K562 (cell line): ENCODE measurements at regions not wholly inside any gene's neighbourhood (a gene's known extent, or its start where the extent isn't known, plus 50 kb on each side); places are given as distances from the start of the nearest gene placed in this dataset.

Source experiments
- ATAC-seq: fragments of 200-7000 bp; cut with Tn5 transposase; 3 replicates; pipeline ENCODE4 v1.9.1; 2020; ENCODE audit warnings: moderate library complexity
- BruUV-seq: library from RNA; stranded (reverse); fragments of 400-500 nt; replicated peaks from 2 replicates; lab custom pipeline; 2021; lab: Mats Ljungman, UMichigan
- CTCF ChIA-PET: fragments of 300-600 bp; formaldehyde crosslinking; extraction: SDS; loops from one replicate; lab custom pipeline; 2021; ENCODE audit warnings: low intra/inter-chr PET ratio; lab: Yijun Ruan, JAX
- POLR2A ChIA-PET: fragments of 300-600, 350-650 bp; sonication (Branson Sonifier 250); formaldehyde crosslinking; extraction: SDS; loops from one replicate; lab custom pipeline; 2021; ENCODE audit warnings: antibody characterized with exemption, inconsistent platforms; lab: Yijun Ruan, JAX
- DNase-seq, 4 experiments: peaks; one replicate each; pipeline versions ENCODE4 v3.0.0 to v3.0.0-alpha.2; 2011 to 2018; ENCODE audit warnings: low spot score in 3 of 4, mixed read lengths in 3 of 4; ENCODE audit errors: extremely low read depth in 1 of 4
- FAIRE-seq: peaks from 2 replicates; lab custom pipeline; 2011; peaks lifted over from hg19 to GRCh38; lab: Jason Lieb, UNC
- H2AFZ ChIP-seq: 2 replicates; pipeline ENCODE4 v1.6.0; 2011; ENCODE audit warnings: low read depth, low read length, control low read depth, inconsistent platforms
- H3K27ac ChIP-seq: fragments of 200-600 bp; 3 replicates; pipeline ENCODE4 v1.8.0; 2011; ENCODE audit warnings: low read depth, mild to moderate bottlenecking, control low read depth, inconsistent platforms, low read length, moderate library complexity, mixed read lengths; ENCODE audit errors: extremely low read depth
- H3K27me3 ChIP-seq, 2 experiments: fragments of 300-600 bp in 1 of 2; 2 replicates in 1 of 2; 3 replicates in 1 of 2; pipeline versions ENCODE4 v1.6.0 to v1.8.0; 2011; ENCODE audit warnings: inconsistent platforms in 2 of 2, low read length in 2 of 2, mild to moderate bottlenecking in 1 of 2, mixed read lengths in 1 of 2, moderate library complexity in 1 of 2; ENCODE audit not compliant: control insufficient read depth in 2 of 2, insufficient read depth in 2 of 2
- H3K36me3 ChIP-seq: fragments of 300-600 bp; 3 replicates; pipeline ENCODE4 v1.8.0; 2011; ENCODE audit warnings: mild to moderate bottlenecking, low read length, inconsistent platforms; ENCODE audit not compliant: control insufficient read depth, insufficient read depth
- H3K4me1 ChIP-seq, 2 experiments: fragments of 200-600 bp in 1 of 2; replicated peaks in 1 of 2; 2 replicates in 1 of 2; 3 replicates in 1 of 2; pipeline versions ENCODE4 v1.5.1 to v1.8.0; 2011; ENCODE audit warnings: inconsistent platforms in 2 of 2, low read length in 2 of 2, mild to moderate bottlenecking in 1 of 2, mixed read lengths in 1 of 2, moderate library complexity in 1 of 2; ENCODE audit not compliant: control insufficient read depth in 2 of 2, insufficient read depth in 2 of 2
- H3K4me2 ChIP-seq: 2 replicates; pipeline ENCODE4 v1.6.1; 2011; ENCODE audit warnings: low read length, control low read depth, inconsistent platforms, mixed read lengths; ENCODE audit not compliant: insufficient read depth
- H3K4me3 ChIP-seq: fragments of 200-600 bp; sonication (generic), shearing (Covaris generic); 2 replicates; pipeline ENCODE4 v1.5.1; 2016; ENCODE audit warnings: control low read depth, inconsistent platforms
- H3K79me2 ChIP-seq: fragments of 200-600 bp; 3 replicates; pipeline ENCODE4 v1.8.0; 2011; ENCODE audit warnings: low read length, inconsistent platforms; ENCODE audit not compliant: control insufficient read depth, insufficient read depth
- H3K9ac ChIP-seq, 2 experiments: 2 replicates each; pipeline versions ENCODE4 v1.6.0 to v1.6.1; 2011; ENCODE audit warnings: low read depth in 2 of 2, low read length in 2 of 2, control low read depth in 1 of 2, inconsistent platforms in 1 of 2, mild to moderate bottlenecking in 1 of 2, mixed read lengths in 1 of 2; ENCODE audit not compliant: insufficient read depth in 1 of 2
- H3K9me1 ChIP-seq: one replicate; pipeline ENCODE4 v1.6.0; 2011; ENCODE audit warnings: inconsistent platforms, mild to moderate bottlenecking, low read length, moderate library complexity; ENCODE audit not compliant: control insufficient read depth, insufficient read depth
- H3K9me3 ChIP-seq: replicated peaks from 2 replicates; pipeline ENCODE4 v1.5.1; 2011; ENCODE audit warnings: low read depth, low read length, inconsistent platforms; ENCODE audit not compliant: control insufficient read depth, insufficient read depth
- H4K20me1 ChIP-seq: replicated peaks from 2 replicates; pipeline ENCODE4 v1.6.1; 2011; ENCODE audit warnings: low read length, inconsistent platforms, mixed read lengths; ENCODE audit not compliant: control insufficient read depth, insufficient read depth
- CCAR2 ChIP-seq: fragments of 200-400 bp; formaldehyde crosslinking; IDR thresholded peaks from 2 replicates; pipeline ENCODE4 v1.6.1; 2017; ENCODE audit warnings: mild to moderate bottlenecking, low read depth, low read length
- FOS ChIP-seq: IDR thresholded peaks from 3 replicates; pipeline ENCODE4 v1.6.1; 2011; ENCODE audit not compliant: insufficient read length; ENCODE audit errors: extremely low read depth
- FOSL1 ChIP-seq: fragments of 200-800 bp; sonication (Bioruptor generic); conservative IDR thresholded peaks from 2 replicates; pipeline ENCODE4 v1.6.1; 2016; ENCODE audit warnings: missing genetic modification characterization, missing compliant biosample characterization
- IRF2 ChIP-seq: sonication (generic); formaldehyde crosslinking; IDR thresholded peaks from 2 replicates; pipeline ENCODE4 v1.8.1; 2022; ENCODE audit warnings: mild to moderate bottlenecking, missing genetic modification reagents
- MCM7 ChIP-seq, 2 experiments: fragments of 450-650 bp; IDR thresholded peaks; 2 replicates each; pipeline ENCODE4 v1.6.1; 2016 to 2018
- POU5F1 ChIP-seq: fragments of 150-350 bp; IDR thresholded peaks from 2 replicates; pipeline ENCODE4 v1.6.1; 2014; ENCODE audit warnings: borderline replicate concordance, low read length, low read depth, mild to moderate bottlenecking; ENCODE audit not compliant: partially characterized antibody
- SIX5 ChIP-seq, 2 experiments: IDR thresholded peaks; 2 replicates each; pipeline ENCODE4 v1.6.1; 2011; ENCODE audit warnings: low read length in 2 of 2, borderline replicate concordance in 1 of 2, low read depth in 1 of 2, mild to moderate bottlenecking in 1 of 2, moderate library complexity in 1 of 2; ENCODE audit not compliant: insufficient read depth in 1 of 2
- SNRNP70 ChIP-seq: fragments of 200-400 bp; formaldehyde crosslinking; optimal IDR thresholded peaks from 2 replicates; pipeline ENCODE3; 2017; ENCODE audit warnings: low read depth, low read length
- TCF3 ChIP-seq: sonication (generic); formaldehyde crosslinking; IDR thresholded peaks from 2 replicates; pipeline ENCODE4 v1.4.0; 2020; ENCODE audit warnings: mild to moderate bottlenecking, missing genetic modification reagents
- ZNF134 ChIP-seq: fragments of 250-450 bp; sonication (Bioruptor Pico); conservative IDR thresholded peaks from 2 replicates; pipeline ENCODE4 v1.4.0; 2020
- ZNF431 ChIP-seq: sonication (generic); formaldehyde crosslinking; IDR thresholded peaks from 2 replicates; pipeline ENCODE4 v1.8.0; 2022; ENCODE audit warnings: mild to moderate bottlenecking, missing genetic modification reagents
- ZNF696 ChIP-seq: fragments of 250-450 bp; sonication (Bioruptor Pico); conservative IDR thresholded peaks from 2 replicates; pipeline ENCODE4 v1.4.0; 2020; ENCODE audit warnings: mild to moderate bottlenecking, moderate library complexity
- WGBS: fragments of 100-300 bp; shearing (Covaris generic); methylation state at CpG from one replicate; pipeline ENCODE4 v1.1.6; 2016; ENCODE audit warnings: low coverage, mixed read lengths; ENCODE audit not compliant: insufficient coverage; ENCODE audit errors: missing lambda C conversion rate; 5-methylcytosine and 5-hydroxymethylcytosine counted together
- in situ Hi-C: fragments of 300-500 bp; cut with MboI; formaldehyde crosslinking; loops from 4 replicates; pipeline ENCODE4 v1.15.0; 2018; ENCODE audit warnings: inconsistent platforms, mixed read lengths
- intact Hi-C: fragments of 100-400 bp; cut with micrococcal nuclease; formaldehyde crosslinking; loops from 2 replicates; pipeline ENCODE4 v1.14.2; 2022
- TF ChIP-seq, protein P1 (sequence below): sonication (generic); formaldehyde crosslinking; IDR thresholded peaks from 2 replicates; pipeline ENCODE4 v1.8.0; 2022; ENCODE audit warnings: missing genetic modification reagents, mild to moderate bottlenecking, moderate library complexity, borderline replicate concordance

DNA sequence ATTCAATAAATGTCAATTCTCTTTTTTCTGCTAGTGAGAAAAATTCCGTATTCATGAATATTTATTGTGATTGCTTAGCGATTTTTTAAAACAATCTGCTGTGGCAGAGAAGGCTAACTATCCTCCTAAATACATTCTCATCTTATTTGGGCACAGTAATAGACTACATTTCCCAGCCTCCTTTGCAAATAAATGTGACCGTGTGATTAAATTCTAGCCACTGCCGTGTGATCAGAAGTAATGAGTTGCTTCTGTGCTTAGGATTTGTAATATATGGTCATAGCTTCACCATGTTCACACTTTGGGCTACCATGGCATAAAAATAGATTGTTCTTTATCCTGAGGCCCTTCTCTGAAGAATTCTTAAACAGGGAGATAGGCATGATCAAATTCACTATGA, 179.6 kb downstream of the FAM124B start:
- in situ Hi-C loops (no loop called here), intact Hi-C loops (no loop called here)
- H4K20me1 ChIP-seq = no peaks in the 10 kb centered on the region
- no peaks in the 10 kb centered on the region for H3K36me3 ChIP-seq
- H3K9me1 ChIP-seq = no peaks in the 10 kb centered on the region
- FAIRE-seq = no peak
- no peak overlapping the region for H3K4me3 ChIP-seq
- H3K9ac ChIP-seq = no peak overlapping the region
- no peak overlapping the region for H3K27ac ChIP-seq
- H2AFZ ChIP-seq = no peak overlapping the region
- TF ChIP-seq ZNF134 (CRISPR knock-in tag) (no peak), CCAR2 (no peak), IRF2 (CRISPR knock-in tag) (no peak), TCF3 (CRISPR knock-in tag) (no peak), FOSL1 (tag) (no peak), FOS (no peak), SNRNP70 (no peak), ZNF696 (CRISPR knock-in tag) (no peak), ZNF431 (CRISPR knock-in tag) (no peak), MCM7 (IDR thresholded peaks at IDR 0.05) (no peak), SIX5 (IDR thresholded peaks at IDR 0.05; ENCODE audit: borderline replicate concordance in 1 of 2, insufficient read depth in 1 of 2, low read depth in 1 of 2, low read length in 2 of 2) (no peak), POU5F1 (no peak)
- TF ChIP-seq, protein P1, sequence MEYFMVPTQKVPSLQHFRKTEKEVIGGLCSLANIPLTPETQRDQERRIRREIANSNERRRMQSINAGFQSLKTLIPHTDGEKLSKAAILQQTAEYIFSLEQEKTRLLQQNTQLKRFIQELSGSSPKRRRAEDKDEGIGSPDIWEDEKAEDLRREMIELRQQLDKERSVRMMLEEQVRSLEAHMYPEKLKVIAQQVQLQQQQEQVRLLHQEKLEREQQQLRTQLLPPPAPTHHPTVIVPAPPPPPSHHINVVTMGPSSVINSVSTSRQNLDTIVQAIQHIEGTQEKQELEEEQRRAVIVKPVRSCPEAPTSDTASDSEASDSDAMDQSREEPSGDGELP (CRISPR knock-in tag) = no peak
- TF ChIP-seq, all 486 proteins: peak for 0
- DNase-seq (no peak), ATAC-seq (no peak)
- ChIA-PET CTCF (no interaction called here), POLR2A (no interaction called here)
- Histone ChIP-seq H3K4me2 (no peak overlapping the region), H3K79me2 (no peaks in the 10 kb centered on the region), H3K9me3 (no peaks in the 10 kb centered on the region), H3K27me3 (no peaks in the 10 kb centered on the region), H3K4me1 (no peaks in the 10 kb centered on the region)
- no TSS peak for BruUV-seq
- WGBS = 0% methylated on average over 4 of the region's 4 CpGs
